Adrenal gland (tissue), 5 donors: ENCODE measurements at regions not wholly inside any gene's neighbourhood (a gene's known extent, or its start where the extent isn't known, plus 50 kb on each side); places are given as distances from the start of the nearest gene placed in this dataset.

Experiments used
- CTCF ChIP-seq, 6 experiments: fragments of 450-650 bp in 4 of 6; fragments of 200-600 bp in 2 of 6; sonication (generic) in 1 of 6; IDR thresholded peaks; 1 replicate in 5 of 6; 2 replicates in 1 of 6; pipeline versions ENCODE4 v1.5.1 to v1.8.0; 2016 to 2021; ENCODE audit warnings: antibody characterized with exemption in 6 of 6, mild to moderate bottlenecking in 2 of 6, moderate library complexity in 1 of 6
- POLR2A ChIP-seq, 2 donors: fragments of 450-650 bp; IDR thresholded peaks; one replicate each; pipeline ENCODE4 v1.6.1; 2017; ENCODE audit warnings: antibody characterized with exemption in 2 of 2, mild to moderate bottlenecking in 2 of 2, moderate library complexity in 1 of 2
- donor health status: DM: no; HTN: no; CAD: no.

GRCh38 chr18:26719896-26720295 is 145.6 kb downstream of the AQP4 start:
- no peak for TF ChIP-seq CTCF (IDR thresholded peaks at IDR 0.05)
- no peak for TF ChIP-seq POLR2A (IDR thresholded peaks at IDR 0.05)
